ENCODE measurements at regions not wholly inside any gene's neighbourhood (a gene's known extent, or its start where the extent isn't known, plus 50 kb on each side); places are given as distances from the start of the nearest gene placed in this dataset.

DNA sequence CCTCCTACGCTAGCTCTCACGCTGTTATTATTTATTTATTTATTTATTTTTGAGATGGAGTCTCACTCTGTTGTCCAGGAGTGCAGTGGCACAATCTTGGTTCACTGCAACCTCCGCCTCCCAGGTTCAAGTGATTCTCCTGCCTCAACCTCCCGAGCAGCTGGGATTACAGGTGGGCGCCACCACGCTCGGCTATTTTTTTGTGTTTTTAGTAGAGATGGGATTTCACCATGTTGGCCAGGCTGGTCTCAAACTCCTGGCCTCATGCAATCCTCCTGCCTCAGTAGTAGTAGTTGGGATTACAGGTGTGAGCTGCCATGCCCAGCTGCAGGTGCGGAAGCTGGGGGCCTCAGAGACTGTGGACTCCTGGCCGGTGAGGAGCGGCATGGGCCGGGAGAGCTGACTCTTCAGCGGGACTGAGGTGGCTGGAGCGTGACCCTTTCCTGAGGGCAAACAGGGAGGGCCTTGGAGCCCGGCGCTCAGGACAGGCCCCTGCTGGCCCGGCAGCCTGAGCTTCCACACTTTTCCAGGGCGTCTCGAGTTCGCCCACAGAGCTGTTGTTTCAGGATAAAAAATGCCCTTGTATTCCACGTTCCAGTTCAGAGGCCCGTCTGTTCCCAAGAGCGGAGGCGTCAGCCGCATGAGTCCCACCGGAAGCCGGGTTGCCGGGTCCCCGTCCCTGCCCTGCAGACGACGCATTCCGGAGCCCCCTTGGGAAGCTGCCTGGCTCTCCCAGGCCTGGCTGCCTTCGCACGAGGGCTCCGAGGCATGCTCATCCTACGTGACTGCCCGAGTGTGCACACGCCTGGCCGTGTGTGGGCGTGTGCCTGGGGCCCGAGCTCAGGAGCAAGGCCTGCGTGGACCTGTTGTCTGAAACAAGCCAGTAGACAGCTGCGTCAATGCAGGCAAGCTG is 126.2 kb downstream of the SIK1 start:
- no peak overlapping the region for H3K4me2 ChIP-seq (ENCODE audit: low read length)

More for the DNA sequence above, 126.2 kb downstream of the SIK1 start:
- BruUV-seq (replicated peaks): no TSS peak
- Histone ChIP-seq H3K27me3 (ENCODE audit: insufficient read depth, low read length) (no peaks in the 10 kb centered on the region), H3K9ac (ENCODE audit: low read length) (no peak overlapping the region), H3K9me3 (ENCODE audit: control insufficient read depth in 1 of 2, insufficient read depth in 1 of 2, low read depth in 1 of 2, low read length in 2 of 2) (no peaks in the 10 kb centered on the region; a peak in 1 of 4 replicates), H2AFZ (ENCODE audit: low read depth, low read length, poor library complexity, severe bottlenecking) (no peak overlapping the region), H3K36me3 (ENCODE audit: control insufficient read depth in 1 of 2, insufficient read depth in 2 of 2, low read length in 2 of 2) (no peaks in the 10 kb centered on the region), H3K9me2 (ENCODE audit: insufficient read depth) (no peaks in the 10 kb centered on the region), H4K20me1 (ENCODE audit: insufficient read depth) (no peaks in the 10 kb centered on the region), H3K79me2 (ENCODE audit: insufficient read depth, low read length) (no peaks in the 10 kb centered on the region), H3K4me3 (replicated peaks in 1 of 2; ENCODE audit: low read depth in 1 of 2, low read length in 2 of 2) (no peak overlapping the region), H3K27ac (ENCODE audit: low read depth, low read length) (no peak overlapping the region), H3K4me1 (ENCODE audit: control insufficient read depth in 1 of 2, insufficient read depth in 2 of 2, low read length in 2 of 2) (no peaks in the 10 kb centered on the region)
- intact Hi-C loops (cut with micrococcal nuclease): no loop called here
- no peak for TF ChIP-seq RAD21 (IDR thresholded peaks at IDR 0.05; ENCODE audit: low read depth)
- TF ChIP-seq EZH2phosphoT487 (IDR thresholded peaks at IDR 0.05; ENCODE audit: borderline replicate concordance): no peak
- TF ChIP-seq ZNF274 (IDR thresholded peaks at IDR 0.05; ENCODE audit: low read depth, low read length): no peak
- no peak for TF ChIP-seq ELF1 (IDR thresholded peaks at IDR 0.05; ENCODE audit: borderline replicate concordance, low read depth)
- TF ChIP-seq CBX3 (IDR thresholded peaks at IDR 0.05; ENCODE audit: low read depth): no peak
- TF ChIP-seq EGR1 (IDR thresholded peaks at IDR 0.05; ENCODE audit: low read depth): no peak
- TF ChIP-seq FOSL1 (IDR thresholded peaks at IDR 0.05; ENCODE audit: low read depth): no peak
- no peak for TF ChIP-seq SRF (IDR thresholded peaks at IDR 0.05; ENCODE audit: low read depth)
- no peak for TF ChIP-seq EZH2 (IDR thresholded peaks at IDR 0.05)
- TF ChIP-seq CTCF (IDR thresholded peaks at IDR 0.05 in 2 of 3, conservative IDR thresholded peaks at IDR 0.05 in 1 of 3; ENCODE audit: borderline replicate concordance in 1 of 3, insufficient read depth in 1 of 3, low read depth in 2 of 3, low read length in 2 of 3): no peak
- no peak for TF ChIP-seq TCF7L2 (IDR thresholded peaks at IDR 0.05; ENCODE audit: borderline replicate concordance, extremely low read depth, insufficient read depth, insufficient read length)
- no peak for TF ChIP-seq YY1 (IDR thresholded peaks at IDR 0.05; ENCODE audit: extremely low read depth, insufficient replicate concordance, low read depth, low read length)
- ChIA-PET CTCF (no interaction called here), RAD21 (ENCODE audit: low non-redundant PET in 1 of 2, low total read pairs in 2 of 2, uncharacterized antibody in 2 of 2, unreplicated experiment in 2 of 2) (no interaction called here), POLR2A (no interaction called here)
- ATAC-seq (no peak), DNase-seq (ENCODE audit: low read depth, low spot score) (no peak)

Measured in HCT116 (cell line).